Putamen (tissue), 1 donor: ENCODE measurements at regions not wholly inside any gene's neighbourhood (a gene's known extent, or its start where the extent isn't known, plus 50 kb on each side); places are given as distances from the start of the nearest gene placed in this dataset.
"Not testable (repeated sequence)": the region's sequence is repeated elsewhere in the genome, so short reads cannot be mapped to it uniquely, and the experiment has no call there.

Experiments
- DNase-seq: peaks from one replicate; pipeline ENCODE4 v3.0.0-alpha.2; 2016; ENCODE audit warnings: low spot score

GRCh38 chr9:38940501-38940900 is 220.6 kb upstream of the FAM240B start:
- not testable (repeated sequence) for DNase-seq

GRCh38 chr9:38938637-38939036 is 218.7 kb upstream of the FAM240B start:
- DNase-seq: not testable (repeated sequence)

- not testable (repeated sequence) for DNase-seq
Measured at GRCh38 chr9:38927970-38928369, 208.0 kb upstream of the FAM240B start.

GRCh38 chr9:38926565-38926964 is 206.6 kb upstream of the FAM240B start:
- DNase-seq: not testable (repeated sequence)

- DNase-seq: not testable (repeated sequence)
Measured at GRCh38 chr9:38921253-38921652, 201.3 kb upstream of the FAM240B start.

GRCh38 chr9:38910629-38911028 is 190.7 kb upstream of the FAM240B start:
- DNase-seq: not testable (repeated sequence)

GRCh38 chr9:38904719-38905118 is 184.8 kb upstream of the FAM240B start:
- DNase-seq: not testable (repeated sequence)

- DNase-seq: not testable (repeated sequence)
Measured at GRCh38 chr9:38901534-38902177, 181.7 kb upstream of the FAM240B start.

GRCh38 chr9:38896404-38896803 is 176.5 kb upstream of the FAM240B start:
- DNase-seq: not testable (repeated sequence)

- not testable (repeated sequence) for DNase-seq
Measured at GRCh38 chr9:38895227-38895626, 175.3 kb upstream of the FAM240B start.

- DNase-seq: not testable (repeated sequence)
Measured at GRCh38 chr9:38892539-38893232, 172.8 kb upstream of the FAM240B start.

- not testable (repeated sequence) for DNase-seq
Measured at GRCh38 chr9:38886076-38886475, 166.1 kb upstream of the FAM240B start.

- DNase-seq: peak; percentile 0
Measured at GRCh38 chr9:38875616-38876015, 155.7 kb upstream of the FAM240B start.

- not testable (repeated sequence) for DNase-seq
Measured at GRCh38 chr9:38871282-38871940, 151.5 kb upstream of the FAM240B start.

GRCh38 chr9:38859827-38860226 is 139.9 kb upstream of the FAM240B start:
- not testable (repeated sequence) for DNase-seq

- not testable (repeated sequence) for DNase-seq
Measured at GRCh38 chr9:38848966-38849365, 129.0 kb upstream of the FAM240B start.

GRCh38 chr9:38840213-38840612 is 120.3 kb upstream of the FAM240B start:
- not testable (repeated sequence) for DNase-seq

GRCh38 chr9:38833706-38834105 is 113.8 kb upstream of the FAM240B start:
- not testable (repeated sequence) for DNase-seq

- DNase-seq: not testable (repeated sequence)
Measured at GRCh38 chr9:38813855-38814254, 93.9 kb upstream of the FAM240B start.

- not testable (repeated sequence) for DNase-seq
Measured at GRCh38 chr9:38807919-38808459, 88.1 kb upstream of the FAM240B start.

GRCh38 chr9:38771593-38771992 is 51.7 kb upstream of the FAM240B start:
- no peak for DNase-seq
